HG03108 (cell line): ENCODE measurements at regions not wholly inside any gene's neighbourhood (a gene's known extent, or its start where the extent isn't known, plus 50 kb on each side); places are given as distances from the start of the nearest gene placed in this dataset.
"Not testable (repeated sequence)": the region's sequence is repeated elsewhere in the genome, so short reads cannot be mapped to it uniquely, and the experiment has no call there.

Experiments
- ATAC-seq: cut with Tn5 transposase; IDR thresholded peaks from one replicate; pipeline ENCODE4 v1.9.1; 2021; ENCODE audit warnings: moderate library complexity; ENCODE audit not compliant: unreplicated experiment

GRCh38 chr18:55699233-55699765 lies 111.3 kb upstream of the TCF4 start:
- ATAC-seq: no peak

GRCh38 chr18:55696811-55697210 lies 108.8 kb upstream of the TCF4 start:
- ATAC-seq: no peak

- ATAC-seq: no peak
These were observed 107.1 kb upstream of the TCF4 start for GRCh38 chr18:55695091-55695490.

GRCh38 chr18:55694291-55694690 lies 106.3 kb upstream of the TCF4 start:
- no peak for ATAC-seq

- ATAC-seq: no peak
These were observed 100.0 kb upstream of the TCF4 start for GRCh38 chr18:55688030-55688429.

- ATAC-seq: no peak
These were observed 99.1 kb upstream of the TCF4 start for GRCh38 chr18:55687106-55687505.

GRCh38 chr18:55685638-55686037 lies 97.6 kb upstream of the TCF4 start:
- no peak for ATAC-seq

GRCh38 chr18:55672574-55673361 lies 84.8 kb upstream of the TCF4 start:
- no peak for ATAC-seq

GRCh38 chr18:55665506-55665905 lies 77.5 kb upstream of the TCF4 start:
- no peak for ATAC-seq

- not testable (repeated sequence) for ATAC-seq
These were observed 76.9 kb upstream of the TCF4 start for GRCh38 chr18:55664758-55665400.

GRCh38 chr18:55663891-55664290 lies 75.9 kb upstream of the TCF4 start:
- no peak for ATAC-seq

- no peak for ATAC-seq
These were observed 70.6 kb upstream of the TCF4 start for GRCh38 chr18:55658598-55658997.

- ATAC-seq: no peak
These were observed 69.8 kb upstream of the TCF4 start for GRCh38 chr18:55657572-55658331.

GRCh38 chr18:55654986-55655385 lies 67.0 kb upstream of the TCF4 start:
- no peak for ATAC-seq

GRCh38 chr18:55651236-55651635 lies 63.2 kb upstream of the TCF4 start:
- ATAC-seq: no peak

- no peak for ATAC-seq
These were observed 62.4 kb upstream of the TCF4 start for GRCh38 chr18:55650363-55650870.

GRCh38 chr18:55647331-55647730 lies 59.3 kb upstream of the TCF4 start:
- ATAC-seq: no peak

- ATAC-seq: no peak
These were observed 54.2 kb upstream of the TCF4 start for GRCh38 chr18:55642191-55642590.

GRCh38 chr18:55641486-55641885 lies 53.5 kb upstream of the TCF4 start:
- no peak for ATAC-seq
